ENCODE measurements at regions not wholly inside any gene's neighbourhood (a gene's known extent, or its start where the extent isn't known, plus 50 kb on each side); places are given as distances from the start of the nearest gene placed in this dataset.

GRCh38 chr17:52696362-52696761 lies 537.8 kb upstream of the CA10 start:
- TF ChIP-seq CTCF (IDR thresholded peaks at IDR 0.05) (no peak), POLR2A (IDR thresholded peaks at IDR 0.05) (no peak)
